GM10266 (cell line): ENCODE measurements at regions not wholly inside any gene's neighbourhood (a gene's known extent, or its start where the extent isn't known, plus 50 kb on each side); places are given as distances from the start of the nearest gene placed in this dataset.

Experiments used
- DNase-seq: peaks from one replicate; pipeline ENCODE4 v3.0.0; 2012; ENCODE audit errors: extremely low spot score
- TF ChIP-seq, protein P1 (sequence below): IDR thresholded peaks from 2 replicates; pipeline ENCODE4 v1.5.1; 2012; ENCODE audit warnings: mild to moderate bottlenecking, low read depth; ENCODE audit not compliant: control insufficient read depth, insufficient read depth; ENCODE audit errors: missing control alignments

DNA sequence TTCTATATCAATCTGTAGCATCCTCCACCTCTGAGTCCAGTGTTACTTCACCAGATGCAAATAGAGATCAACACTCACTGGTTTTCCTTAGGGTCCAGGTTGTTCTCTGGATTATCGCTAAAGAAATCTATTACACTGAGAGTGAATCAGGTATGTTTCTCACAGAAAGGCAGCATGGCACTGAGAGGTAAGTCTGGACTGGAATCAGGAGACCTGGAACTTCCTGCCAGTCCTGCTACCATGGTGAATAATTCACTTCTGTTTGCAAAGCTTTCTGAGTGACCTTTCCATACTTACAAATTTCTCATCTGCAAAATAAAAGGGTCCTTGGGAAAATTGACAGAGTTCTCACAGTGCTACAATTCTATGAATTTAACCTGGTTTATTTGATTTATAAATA, 1583.3 kb downstream of the MRPL39 start:
- no peak for DNase-seq
- TF ChIP-seq, protein P1, sequence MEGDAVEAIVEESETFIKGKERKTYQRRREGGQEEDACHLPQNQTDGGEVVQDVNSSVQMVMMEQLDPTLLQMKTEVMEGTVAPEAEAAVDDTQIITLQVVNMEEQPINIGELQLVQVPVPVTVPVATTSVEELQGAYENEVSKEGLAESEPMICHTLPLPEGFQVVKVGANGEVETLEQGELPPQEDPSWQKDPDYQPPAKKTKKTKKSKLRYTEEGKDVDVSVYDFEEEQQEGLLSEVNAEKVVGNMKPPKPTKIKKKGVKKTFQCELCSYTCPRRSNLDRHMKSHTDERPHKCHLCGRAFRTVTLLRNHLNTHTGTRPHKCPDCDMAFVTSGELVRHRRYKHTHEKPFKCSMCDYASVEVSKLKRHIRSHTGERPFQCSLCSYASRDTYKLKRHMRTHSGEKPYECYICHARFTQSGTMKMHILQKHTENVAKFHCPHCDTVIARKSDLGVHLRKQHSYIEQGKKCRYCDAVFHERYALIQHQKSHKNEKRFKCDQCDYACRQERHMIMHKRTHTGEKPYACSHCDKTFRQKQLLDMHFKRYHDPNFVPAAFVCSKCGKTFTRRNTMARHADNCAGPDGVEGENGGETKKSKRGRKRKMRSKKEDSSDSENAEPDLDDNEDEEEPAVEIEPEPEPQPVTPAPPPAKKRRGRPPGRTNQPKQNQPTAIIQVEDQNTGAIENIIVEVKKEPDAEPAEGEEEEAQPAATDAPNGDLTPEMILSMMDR = no peak

- TF ChIP-seq, protein P1 = no peak
- DNase-seq = no peak
These were observed 1583.9 kb downstream of the MRPL39 start for GRCh38 chr21:24023402-24023801.

- no peak for DNase-seq
- TF ChIP-seq, protein P1 = no peak
These were observed 1592.9 kb downstream of the MRPL39 start for GRCh38 chr21:24014381-24014780.

DNA sequence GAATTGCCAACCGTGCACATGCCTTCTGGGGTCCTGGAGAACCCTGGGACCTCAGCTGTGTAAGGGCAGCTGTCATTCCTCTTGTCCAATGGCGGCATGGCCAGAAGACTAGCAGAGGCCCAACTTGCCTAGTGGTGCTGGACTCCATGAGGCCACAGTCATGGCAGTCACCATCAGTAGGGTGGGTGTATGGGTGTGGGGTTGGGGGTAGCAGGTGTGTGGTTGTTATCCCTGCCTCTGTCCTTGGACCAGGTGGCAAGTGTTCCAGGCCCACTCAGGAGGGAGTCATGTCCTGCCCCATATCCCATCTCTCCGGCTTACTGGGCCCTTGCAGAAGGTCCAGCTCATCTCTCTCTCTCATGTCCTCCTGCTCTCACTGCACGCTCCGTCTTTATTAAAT, 1596.2 kb downstream of the MRPL39 start:
- no peak for DNase-seq
- TF ChIP-seq, protein P1 = no peak

GRCh38 chr21:24007592-24007991, 1599.7 kb downstream of the MRPL39 start:
- TF ChIP-seq, protein P1 = no peak
- no peak for DNase-seq

DNA sequence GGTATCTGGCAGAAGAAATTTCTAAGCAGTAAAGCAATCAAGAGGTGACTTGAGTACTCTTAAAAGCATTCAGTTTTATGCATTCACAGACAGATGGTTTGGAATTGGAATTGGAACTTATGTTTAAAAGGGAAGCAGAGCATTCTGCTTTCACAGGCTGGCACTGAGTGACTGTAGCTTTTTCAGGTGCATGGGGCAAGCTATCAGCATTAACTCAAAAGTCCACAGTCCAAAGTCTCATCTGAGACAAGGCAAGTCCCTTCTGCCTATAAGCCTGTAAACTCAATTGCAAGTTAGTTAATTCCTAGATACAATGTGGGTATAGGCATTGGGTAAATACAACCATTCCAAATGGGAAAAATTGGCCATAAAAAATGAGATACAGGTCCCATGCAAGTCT, 1620.3 kb downstream of the MRPL39 start:
- TF ChIP-seq, protein P1 = no peak
- no peak for DNase-seq

DNA sequence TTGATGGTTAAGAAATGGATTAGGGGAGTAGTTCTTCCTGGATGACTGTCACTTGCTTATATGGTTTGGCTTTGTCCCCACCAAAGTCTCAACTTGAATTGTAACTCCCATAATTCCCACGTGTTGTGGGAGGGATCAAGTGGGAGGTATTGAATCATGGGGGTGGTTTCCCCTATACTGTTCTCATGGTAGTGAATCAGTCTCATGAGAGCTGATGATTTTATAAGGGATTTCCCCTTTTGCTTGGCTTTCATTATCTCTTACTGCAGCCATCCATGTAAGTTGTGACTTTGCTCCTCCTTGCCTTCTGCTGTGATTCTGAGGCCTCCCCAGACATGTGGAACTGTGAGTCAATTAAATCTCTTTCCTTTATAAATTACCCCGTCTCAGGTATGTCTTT, 1621.1 kb downstream of the MRPL39 start:
- no peak for DNase-seq
- TF ChIP-seq, protein P1 = no peak
